Left forelimb (tissue), 1 donor: ENCODE measurements at regions not wholly inside any gene's neighbourhood (a gene's known extent, or its start where the extent isn't known, plus 50 kb on each side); places are given as distances from the start of the nearest gene placed in this dataset.
"Not testable (repeated sequence)": the region's sequence is repeated elsewhere in the genome, so short reads cannot be mapped to it uniquely, and the experiment has no call there.

ENCODE experiments used
- DNase-seq: peaks from one replicate; pipeline ENCODE4 v3.0.0-alpha.2; 2018; ENCODE audit warnings: low spot score

DNA sequence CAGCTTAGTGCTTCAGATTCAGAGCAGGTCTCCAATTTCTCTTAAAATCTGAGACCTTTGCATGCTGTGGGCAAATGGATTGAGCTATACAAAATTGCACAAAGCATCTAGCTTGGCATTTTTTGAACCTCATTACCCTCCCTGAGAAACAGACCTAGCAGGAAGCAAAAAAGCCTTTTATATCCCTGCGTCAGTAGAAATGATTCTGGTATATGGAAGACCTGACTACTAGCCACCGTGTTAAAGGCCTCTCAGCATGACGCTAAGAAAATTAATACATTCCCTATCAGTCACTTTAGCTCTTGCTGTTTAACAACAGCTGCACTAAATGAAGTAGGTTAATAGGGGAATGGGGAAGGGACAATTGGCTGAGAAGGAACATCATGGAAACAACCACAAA is 110.7 kb upstream of the SMLR1 start:
- no peak for DNase-seq

DNA sequence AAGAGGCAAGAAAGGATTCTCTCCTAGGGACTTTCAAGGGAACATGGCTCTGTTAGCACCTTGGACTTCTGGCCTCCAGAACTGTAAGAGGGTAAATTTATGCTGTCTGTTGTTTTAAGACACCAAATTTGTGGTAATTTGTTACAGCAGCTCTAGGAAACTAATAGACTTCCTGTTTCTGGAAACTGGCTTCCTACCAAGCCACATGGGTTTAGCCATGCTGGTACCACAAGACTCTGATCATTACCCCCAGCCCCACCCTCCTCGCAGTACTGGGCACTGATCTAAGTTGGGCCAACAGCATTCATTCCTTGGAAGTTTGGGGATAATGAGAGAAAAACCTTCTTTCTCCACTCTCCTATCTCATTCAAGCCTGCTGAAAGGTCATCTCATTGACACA is 109.5 kb upstream of the SMLR1 start:
- DNase-seq, result no peak

DNA sequence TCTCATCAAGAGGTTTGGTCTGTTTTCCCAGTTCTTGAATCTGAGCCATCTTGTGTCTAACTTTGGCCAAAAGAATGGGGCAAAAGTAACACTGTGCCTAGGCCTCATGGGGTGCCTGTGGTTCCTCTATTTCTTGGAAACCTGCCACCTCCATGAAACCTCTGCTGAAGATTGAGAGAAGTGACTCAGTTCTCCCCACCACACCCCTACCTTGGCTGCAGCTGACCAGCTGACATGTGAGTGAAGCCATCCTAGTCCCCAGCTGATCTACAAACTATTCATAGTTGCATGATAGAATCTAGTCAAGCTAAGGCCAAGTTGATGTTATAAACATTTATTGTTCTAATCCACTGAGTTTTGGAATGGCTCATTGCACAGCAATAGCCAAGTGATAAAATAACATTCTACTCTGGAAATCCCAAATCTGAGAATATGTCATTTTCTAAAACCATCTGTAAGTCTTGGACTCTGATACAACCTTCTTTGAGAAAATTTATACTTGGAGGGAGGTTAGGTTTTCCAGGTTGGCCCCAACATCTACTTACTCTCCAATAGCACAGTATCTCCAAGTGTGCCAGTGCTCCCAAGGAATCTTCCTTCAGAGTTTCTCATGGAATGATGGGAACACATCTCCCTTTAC is 107.0 kb upstream of the SMLR1 start:
- no peak for DNase-seq

DNA sequence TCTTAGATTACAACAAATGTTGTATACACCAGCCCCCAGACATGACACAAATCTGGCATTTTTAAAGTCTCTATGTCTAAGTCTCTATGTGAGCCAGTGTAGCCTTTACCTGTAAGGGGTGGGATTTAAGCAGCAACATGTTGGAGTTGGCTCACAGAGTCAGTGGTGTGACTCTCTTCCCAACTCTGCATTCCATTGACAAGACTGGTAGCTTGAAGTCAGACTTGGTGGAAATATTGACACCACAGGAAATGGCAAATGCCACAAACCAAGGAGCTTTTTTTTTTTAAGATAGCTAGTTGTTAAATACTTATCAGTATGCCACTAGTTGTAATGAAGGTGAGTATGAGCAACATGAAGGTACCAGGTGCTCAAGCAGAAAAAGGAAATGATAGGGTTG is 103.1 kb upstream of the SMLR1 start:
- DNase-seq, result no peak

DNA sequence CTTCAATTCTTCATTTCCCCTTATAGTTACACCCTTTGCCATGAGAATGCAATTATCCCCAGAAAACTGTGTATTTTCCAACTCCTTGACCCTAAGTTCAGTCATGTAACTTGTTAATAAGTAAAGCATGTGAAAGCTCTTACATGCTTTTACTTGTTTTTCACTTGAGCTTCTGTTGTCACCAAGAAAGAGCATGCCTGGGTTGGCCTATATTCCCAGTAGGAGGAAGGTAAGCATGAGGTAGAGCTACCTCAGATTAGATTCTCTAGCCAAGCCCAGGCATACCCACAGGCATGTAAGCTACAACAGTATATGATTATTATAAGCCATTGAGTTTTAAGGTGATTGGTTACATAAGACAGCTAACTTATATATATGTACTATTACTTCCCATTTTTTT is 101.7 kb upstream of the SMLR1 start:
- DNase-seq, result no peak

DNA sequence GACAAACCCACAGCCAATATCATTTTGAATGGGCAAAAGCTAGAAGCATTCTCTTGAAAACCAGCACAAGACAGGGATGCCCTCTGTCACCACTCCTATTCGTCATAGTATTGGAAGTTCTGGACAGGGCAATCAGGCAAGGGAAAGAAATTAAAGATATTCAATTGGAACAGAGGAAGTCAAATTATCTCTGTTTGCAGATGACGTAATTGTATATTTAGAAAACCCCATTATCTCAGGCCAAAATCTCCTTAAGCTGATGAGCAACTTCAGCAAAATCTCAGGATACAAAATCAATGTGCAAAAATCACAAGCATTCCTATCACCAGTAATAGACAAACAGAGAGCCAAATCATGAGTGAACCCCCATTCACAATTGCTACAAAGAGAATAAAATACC is 99.1 kb upstream of the SMLR1 start:
- DNase-seq, result not testable (repeated sequence)

DNA sequence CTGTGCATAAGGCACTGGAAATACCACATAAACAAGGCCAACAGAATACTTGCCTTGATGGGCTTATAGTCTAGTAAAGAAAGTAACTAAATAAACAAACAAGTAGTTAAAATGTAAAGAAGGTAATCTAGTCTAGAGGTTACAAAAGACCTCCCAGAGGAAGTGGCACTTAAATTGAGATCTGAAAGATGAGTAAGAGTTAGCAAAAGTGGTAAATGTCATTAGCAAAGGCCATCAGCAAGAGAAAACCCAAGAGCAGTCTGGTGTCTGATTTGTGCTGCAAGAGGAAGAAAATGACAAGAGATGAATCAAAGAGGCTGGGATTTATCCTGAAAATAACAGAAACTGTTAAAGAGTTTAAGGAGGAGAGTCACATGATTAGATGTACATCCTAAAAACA is 96.6 kb upstream of the SMLR1 start:
- DNase-seq, result no peak

DNA sequence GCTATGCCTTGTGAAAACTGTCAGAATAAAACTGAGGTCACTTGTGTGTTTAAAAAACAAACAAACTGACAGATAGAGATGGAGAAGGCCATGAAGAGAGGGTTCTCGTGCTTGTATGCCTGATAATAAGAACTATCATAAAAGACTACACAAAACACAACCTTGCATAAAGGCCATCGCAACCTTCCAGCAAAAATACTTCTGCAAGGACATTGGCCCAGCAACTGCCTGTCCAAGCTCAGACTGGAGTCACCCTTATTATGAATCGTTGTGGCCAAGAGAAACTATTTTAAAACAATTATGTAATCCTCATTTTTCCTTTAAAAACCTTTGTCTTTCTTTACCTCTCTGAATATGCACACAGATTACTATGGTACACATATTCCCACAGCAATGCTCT is 93.0 kb upstream of the SMLR1 start:
- DNase-seq, result no peak

DNA sequence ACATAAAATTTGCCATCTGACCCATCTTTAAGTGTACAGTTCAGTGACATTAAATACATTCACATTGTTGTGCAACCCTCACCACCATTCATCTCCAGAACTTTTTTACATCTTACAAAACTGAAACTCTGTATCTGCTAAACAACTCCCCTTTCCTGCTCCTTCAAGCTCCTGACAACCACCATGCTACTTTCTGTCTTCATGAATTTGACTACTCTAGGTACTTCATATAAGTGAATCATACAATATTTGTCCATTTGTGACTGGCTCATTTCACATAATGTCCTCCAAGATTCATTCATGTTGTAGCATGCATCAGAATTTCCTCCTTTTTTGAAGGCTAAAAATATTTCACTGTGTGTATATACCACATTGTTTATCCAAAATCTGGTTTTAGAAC is 86.9 kb upstream of the SMLR1 start:
- DNase-seq, result no peak

DNA sequence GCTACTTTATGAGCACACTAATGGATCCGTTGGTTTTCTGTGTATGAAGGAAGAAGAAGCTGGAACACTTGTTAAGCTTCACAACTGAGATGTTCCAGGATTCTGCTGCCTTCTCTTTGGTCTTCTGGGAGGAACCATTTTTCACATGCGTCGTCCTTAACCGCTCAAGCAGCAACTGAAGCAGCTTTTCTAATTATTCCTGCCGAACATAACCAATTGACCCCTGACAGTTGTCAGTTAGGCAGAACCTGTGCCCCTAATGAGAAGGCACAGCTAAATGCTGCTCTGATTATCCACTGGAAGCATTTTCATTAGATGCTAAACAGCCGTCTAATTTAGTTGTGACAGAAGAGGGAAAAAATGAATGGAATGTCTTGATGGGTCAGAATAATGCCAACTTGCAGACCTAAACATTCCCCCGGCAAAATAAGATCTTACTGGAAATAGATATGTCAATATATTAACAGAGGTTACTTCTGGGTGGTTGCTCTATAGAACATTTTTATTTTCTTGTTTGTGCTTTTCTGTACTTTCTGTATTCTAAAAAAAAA is 85.0 kb upstream of the SMLR1 start:
- no peak for DNase-seq

DNA sequence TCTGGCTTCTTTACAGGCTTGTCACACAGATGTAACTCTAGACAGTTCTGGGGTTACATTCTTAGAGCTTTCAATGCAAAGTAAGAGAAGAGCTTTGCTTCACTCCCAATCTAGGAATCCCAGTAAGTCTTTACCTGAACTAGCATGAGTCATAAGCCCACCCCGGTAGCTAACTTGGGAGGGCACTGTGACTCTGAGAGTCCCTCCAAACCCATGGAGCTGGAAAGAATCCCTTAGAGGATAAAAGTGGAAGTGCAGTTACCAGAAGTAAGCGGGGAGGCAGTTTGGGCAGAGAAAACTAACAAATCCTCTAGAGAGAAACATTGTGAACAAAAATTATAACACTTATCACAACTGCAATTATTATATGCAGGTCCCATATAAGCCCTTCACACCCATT is 84.0 kb upstream of the SMLR1 start:
- DNase-seq, result no peak

DNA sequence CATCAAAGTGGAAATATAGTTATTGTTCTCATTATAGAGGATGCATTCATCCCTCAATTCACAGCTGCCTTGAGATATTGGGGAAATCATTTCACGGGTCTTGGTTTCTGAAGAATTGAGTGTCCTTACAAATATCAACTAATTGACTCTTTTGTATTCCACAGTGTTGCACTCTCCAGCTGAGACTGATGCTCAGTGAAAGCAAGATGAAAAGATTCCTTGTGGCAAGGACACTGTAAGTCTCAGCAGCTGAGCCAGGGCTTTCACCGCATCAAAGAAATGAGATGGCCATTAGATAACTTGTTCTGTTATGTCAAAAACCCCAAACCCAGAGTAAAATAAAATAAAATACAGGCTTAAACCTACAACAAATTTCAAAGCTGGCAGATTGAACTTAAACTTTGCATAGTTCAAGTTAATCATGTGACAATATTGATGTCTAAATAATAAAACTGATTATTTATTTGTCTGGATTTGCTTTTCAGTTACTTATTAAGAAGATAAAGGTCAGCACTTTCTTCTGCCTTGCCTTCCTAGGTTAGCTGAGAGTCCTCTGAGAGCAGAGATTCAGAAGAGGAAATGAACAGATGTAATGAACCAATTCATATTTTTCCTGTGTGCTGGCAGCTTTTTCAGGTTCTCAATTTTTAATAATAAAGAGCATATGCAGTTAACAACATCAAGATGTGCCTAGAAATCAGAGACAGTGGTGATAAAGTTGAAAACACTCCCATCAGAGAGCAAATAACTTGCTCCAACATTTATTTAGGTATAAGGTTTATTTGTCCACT is 82.4 kb upstream of the SMLR1 start:
- no peak for DNase-seq

DNA sequence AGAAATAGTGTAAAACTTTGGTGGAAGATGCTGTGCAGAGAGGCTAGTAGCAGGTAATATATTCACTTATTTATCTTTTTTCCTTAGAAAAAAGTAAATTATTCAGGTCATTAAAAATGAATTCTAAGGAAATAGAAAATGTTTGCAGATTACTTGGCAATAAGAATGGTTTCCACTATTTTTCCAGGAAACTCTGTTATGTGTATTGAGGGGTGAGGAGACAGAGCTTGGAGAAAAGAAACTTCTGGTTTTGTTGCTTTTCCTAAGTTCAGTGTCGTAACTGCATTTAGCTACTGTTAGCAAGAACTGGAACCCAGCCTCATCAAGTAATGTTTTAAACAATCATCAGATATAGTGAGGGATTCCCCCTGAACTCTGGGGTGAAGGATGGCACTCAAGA is 79.2 kb upstream of the SMLR1 start:
- DNase-seq, result no peak

DNA sequence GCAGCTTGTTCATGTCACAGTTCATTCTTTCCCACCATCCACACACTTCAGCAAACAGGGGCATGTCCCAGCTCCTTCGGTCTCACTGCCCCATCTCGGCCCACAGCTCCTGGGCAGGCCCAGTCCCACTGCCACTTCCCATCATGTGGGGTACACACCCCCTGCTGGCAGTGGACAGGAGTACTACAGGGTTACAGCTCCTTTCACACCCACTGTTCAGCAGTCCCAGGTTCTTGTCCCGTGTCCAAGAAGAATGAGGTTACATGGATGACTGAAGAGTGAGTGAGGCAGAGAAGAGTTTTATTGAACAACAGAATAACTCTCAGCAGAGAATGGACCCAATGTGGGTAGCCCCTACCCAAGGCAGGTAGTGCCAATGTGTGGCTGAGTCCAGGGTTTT is 77.8 kb upstream of the SMLR1 start:
- DNase-seq, result no peak

DNA sequence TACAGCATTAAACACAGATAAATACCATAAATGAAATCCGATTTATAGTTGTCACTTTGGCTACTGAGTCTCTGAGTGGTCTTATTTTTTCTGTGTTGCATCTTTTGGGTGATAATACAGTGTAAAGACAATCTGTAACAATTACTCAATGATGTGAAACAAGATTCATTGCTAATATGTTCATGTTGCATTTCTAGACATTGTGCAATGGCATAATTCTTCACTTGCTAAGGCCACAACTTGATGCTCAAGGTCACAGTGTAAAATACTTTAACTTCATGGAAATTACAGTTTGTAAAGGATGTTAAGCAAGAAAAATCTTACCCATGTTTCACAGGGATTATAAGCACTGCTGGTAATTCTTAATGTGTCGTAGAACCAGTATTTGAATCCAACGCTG is 74.9 kb upstream of the SMLR1 start:
- DNase-seq, result no peak

DNA sequence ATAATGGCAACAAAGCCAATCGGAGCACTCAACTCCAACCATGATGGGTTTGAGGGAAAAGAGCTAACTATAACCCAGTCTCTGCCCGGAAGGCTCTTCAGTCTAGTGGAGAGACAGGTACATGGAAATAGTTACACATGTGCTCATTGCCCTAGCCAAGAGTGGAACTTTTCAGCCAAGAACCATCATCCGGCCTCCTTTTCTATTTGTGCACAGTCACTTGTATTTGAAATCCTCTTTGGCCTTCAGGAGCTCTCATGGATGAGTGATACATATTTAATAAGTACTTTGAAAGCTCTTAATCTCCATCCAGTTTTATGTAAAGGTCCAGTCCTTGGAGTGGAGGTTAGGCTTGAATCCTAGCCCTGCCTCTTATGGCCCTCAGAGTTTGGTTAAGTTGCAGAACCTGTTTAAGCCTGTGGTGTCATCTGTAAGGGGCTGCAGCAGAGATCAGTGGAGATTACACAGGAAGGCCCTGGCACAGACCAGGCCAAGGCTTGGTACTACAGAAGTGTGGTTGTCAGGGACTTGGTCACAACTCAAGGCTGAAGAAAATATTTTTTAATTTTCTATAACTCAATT is 72.3 kb upstream of the SMLR1 start:
- no peak for DNase-seq

DNA sequence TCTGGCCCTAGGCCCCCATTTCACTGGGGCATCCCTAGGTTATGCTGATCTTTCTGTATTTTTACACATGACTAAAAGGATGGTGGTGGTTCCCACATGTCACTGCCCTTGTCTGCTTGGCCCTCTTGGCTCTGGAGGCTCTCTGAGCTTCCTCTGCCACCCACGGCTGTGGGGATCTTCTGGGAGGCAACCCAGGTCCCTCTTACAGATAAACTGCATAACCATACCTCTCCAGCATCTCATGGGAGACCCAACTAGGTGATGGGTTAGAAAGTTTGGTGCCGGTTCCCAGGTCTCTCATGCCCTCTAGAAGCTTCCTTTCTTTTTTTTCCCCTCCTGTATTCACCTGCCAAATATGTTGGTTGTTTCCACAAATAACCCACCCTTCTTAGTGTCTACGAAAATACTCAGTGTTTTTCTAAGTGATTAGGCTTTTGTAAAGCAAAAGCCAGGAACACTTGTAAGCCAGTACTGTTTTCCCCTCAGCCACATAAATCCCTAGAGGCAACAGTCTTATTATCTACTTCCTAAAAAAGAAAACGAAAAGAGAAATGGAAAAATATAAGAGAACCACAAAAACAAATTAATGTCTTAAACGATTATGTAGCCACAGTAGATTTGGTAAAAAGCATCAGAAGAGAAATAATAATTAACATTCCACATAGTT is 71.7 kb upstream of the SMLR1 start:
- DNase-seq, result no peak

DNA sequence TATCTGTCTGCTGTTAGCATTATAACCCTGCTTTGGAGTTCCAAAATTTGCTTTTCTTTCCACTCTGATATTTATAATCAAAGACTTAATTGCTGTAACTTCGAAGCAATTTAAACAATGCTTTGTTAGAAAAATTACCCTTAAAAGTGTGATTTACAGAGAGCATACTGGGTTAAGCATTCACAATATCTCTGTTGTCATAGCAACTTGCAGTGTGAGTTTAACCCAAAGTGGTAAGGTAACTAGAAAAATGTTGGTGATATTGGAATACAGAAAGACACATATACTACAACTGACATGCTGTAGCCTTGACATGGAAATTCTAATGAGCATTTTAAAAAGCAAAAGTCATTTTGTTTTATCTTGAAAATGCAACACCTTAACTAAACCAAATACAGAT is 70.4 kb upstream of the SMLR1 start:
- no peak for DNase-seq

DNA sequence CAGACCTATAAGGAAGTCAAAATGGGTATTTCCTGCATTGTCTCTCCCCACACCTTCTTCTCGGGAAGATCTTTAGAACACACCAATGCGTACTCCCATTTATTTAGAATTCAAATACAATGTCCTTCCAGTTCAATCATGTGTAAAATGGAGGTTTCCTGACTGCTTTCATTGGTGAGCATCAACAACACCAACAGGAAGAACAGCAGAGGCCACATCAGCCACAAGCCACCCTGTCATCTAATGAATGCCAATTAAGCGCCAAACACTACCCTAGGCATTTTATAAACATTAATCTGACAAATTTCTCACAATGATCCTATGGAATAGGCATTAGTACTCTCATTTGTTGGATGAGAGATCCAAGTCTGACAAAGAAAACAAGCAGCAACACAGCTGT is 68.4 kb upstream of the SMLR1 start:
- no peak for DNase-seq

DNA sequence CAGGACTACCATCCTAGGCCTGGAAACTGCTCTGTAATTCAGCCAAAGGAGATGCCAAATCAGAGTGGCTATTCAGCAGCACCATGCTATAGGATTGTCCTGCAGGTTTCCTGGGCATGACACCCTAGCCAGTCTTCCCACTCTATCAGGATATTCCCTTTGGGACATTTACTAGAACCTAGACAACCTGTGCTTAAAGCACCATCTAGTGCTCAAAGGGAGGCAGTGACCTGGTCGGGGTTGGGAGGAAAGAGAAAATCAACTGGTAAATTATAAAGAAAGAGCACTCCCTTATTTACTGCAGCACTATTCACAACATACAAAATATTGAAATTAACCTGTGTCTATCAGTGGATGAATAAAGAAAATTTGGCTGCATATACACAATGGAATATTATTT is 67.2 kb upstream of the SMLR1 start:
- no peak for DNase-seq

DNA sequence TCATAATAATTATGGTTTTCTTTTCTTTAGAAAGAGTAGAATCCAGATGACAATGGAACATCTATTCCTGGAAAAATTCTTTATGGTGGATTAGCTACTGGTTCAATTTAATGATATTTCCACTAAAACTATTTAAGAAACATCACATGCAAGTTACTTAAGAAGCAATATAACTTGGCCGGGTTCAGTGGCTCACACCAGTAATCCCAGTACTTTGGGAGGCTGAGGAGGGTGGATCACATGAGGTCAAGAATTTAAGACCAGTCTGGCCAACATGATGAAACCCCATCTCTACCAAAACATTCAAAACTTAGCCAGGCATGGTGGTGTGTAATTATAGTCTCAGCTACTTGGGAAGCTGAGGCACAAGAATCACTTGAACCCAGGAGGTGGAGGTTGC is 65.9 kb upstream of the SMLR1 start:
- DNase-seq, result no peak

DNA sequence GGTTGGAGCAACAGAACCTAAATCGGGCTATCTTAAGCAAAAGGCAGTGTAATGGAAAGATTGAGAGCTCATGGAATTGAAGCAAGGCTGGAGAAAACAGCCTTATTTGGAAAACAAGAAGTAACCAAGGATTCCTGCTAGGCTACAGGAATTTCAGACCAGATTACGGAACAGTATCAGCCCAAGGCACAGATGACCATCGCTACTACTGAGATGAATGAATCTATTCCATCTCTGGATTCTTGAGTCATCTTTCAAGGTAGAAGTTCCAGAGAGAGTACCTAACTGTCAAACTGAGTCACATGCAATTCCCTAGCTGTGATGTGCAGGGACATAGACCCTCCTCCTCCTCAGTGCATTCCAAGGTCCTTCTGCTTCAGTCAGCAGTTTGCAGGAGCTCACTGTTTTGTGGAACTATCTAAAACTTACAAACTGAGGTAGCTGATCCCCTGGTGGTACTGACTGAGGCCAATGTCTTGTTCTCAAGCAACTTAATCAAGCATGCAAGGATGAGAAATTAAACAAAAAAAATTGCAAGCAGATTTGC is 62.0 kb upstream of the SMLR1 start:
- DNase-seq, result no peak
